ENCODE measurements at regions not wholly inside any gene's neighbourhood (a gene's known extent, or its start where the extent isn't known, plus 50 kb on each side); places are given as distances from the start of the nearest gene placed in this dataset.

DNA sequence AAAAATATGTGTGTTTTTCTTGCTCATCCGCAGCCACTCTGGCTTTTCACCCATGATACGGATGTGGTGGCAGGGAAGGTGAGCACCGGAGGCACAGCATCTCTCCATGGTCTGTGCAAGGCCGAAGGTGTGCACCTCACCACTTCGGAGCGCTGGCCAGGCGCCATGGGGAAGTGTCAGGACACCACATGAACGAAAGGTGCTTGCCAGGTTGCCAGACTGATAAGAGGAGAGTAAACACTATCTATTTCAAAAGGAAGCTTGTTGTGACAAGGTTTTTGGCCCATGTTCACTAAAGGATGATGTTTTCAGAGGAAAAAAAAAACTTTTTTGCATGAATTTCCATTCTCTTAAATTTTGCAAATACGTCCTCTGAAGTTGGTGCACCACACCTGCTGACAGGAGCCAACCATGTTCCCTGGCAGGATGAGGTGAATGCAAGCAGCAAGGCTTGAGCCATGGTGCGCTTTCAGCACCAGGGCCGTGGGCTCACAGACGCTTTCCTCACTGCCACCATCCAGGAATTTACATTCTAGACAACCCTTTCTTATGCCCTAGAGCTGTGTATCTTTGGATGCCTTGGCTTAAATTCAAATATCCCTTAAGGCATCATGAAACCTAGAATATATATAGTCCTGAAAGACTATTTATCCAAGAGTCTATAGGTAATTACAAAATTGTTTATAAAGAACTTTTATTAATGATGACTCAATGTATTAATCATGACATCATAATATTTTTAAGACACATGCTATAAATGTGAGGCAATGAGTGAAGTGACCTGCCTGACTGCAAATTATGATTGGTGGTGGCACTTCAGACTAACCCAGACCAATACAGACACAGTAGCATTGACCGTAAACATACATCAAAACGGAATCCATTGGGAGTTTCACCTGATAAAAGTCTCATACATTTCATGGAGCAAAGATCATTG is 234.5 kb downstream of the TFAP2A start:
- TF ChIP-seq, protein P1, sequence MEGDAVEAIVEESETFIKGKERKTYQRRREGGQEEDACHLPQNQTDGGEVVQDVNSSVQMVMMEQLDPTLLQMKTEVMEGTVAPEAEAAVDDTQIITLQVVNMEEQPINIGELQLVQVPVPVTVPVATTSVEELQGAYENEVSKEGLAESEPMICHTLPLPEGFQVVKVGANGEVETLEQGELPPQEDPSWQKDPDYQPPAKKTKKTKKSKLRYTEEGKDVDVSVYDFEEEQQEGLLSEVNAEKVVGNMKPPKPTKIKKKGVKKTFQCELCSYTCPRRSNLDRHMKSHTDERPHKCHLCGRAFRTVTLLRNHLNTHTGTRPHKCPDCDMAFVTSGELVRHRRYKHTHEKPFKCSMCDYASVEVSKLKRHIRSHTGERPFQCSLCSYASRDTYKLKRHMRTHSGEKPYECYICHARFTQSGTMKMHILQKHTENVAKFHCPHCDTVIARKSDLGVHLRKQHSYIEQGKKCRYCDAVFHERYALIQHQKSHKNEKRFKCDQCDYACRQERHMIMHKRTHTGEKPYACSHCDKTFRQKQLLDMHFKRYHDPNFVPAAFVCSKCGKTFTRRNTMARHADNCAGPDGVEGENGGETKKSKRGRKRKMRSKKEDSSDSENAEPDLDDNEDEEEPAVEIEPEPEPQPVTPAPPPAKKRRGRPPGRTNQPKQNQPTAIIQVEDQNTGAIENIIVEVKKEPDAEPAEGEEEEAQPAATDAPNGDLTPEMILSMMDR (IDR thresholded peaks at IDR 0.05; ENCODE audit: extremely low read depth in 1 of 2, insufficient read depth in 1 of 2, low read depth in 1 of 2, low read length in 2 of 2) = no peak
- TF ChIP-seq POLR2AphosphoS5 (IDR thresholded peaks at IDR 0.05; ENCODE audit: insufficient read depth, low read depth, low read length) (no peak), EZH2 (IDR thresholded peaks at IDR 0.05; ENCODE audit: borderline replicate concordance, low read depth, low read length, severe bottlenecking) (no peak)
